ENCODE measurements at regions not wholly inside any gene's neighbourhood (a gene's known extent, or its start where the extent isn't known, plus 50 kb on each side); places are given as distances from the start of the nearest gene placed in this dataset.
"Not testable (repeated sequence)": the region's sequence is repeated elsewhere in the genome, so short reads cannot be mapped to it uniquely, and the experiment has no call there.

DNA sequence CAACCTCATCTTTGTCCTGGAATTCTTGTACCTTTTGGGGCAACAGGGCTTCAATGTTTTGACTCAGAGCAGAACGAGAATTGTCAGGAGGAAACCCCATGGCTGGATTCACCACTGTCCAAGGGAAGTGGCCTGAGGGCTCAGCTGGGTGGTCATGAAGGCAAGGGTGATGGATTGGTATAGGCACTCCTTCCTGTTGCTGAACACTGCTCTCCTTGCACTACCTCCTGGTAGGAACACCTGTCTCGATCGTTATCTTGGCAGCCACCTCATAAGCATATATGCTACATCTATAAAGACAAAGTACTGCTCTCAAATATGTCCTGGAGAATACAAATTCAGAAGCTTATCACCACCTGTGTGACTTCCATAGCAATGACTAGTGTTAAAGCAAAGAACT is 79.8 kb downstream of the CCNG2 start:
- TF ChIP-seq, protein P1, sequence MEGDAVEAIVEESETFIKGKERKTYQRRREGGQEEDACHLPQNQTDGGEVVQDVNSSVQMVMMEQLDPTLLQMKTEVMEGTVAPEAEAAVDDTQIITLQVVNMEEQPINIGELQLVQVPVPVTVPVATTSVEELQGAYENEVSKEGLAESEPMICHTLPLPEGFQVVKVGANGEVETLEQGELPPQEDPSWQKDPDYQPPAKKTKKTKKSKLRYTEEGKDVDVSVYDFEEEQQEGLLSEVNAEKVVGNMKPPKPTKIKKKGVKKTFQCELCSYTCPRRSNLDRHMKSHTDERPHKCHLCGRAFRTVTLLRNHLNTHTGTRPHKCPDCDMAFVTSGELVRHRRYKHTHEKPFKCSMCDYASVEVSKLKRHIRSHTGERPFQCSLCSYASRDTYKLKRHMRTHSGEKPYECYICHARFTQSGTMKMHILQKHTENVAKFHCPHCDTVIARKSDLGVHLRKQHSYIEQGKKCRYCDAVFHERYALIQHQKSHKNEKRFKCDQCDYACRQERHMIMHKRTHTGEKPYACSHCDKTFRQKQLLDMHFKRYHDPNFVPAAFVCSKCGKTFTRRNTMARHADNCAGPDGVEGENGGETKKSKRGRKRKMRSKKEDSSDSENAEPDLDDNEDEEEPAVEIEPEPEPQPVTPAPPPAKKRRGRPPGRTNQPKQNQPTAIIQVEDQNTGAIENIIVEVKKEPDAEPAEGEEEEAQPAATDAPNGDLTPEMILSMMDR (IDR thresholded peaks at IDR 0.05; ENCODE audit: borderline replicate concordance, insufficient read depth, low read depth, low read length): no peak
- H3K4me3 ChIP-seq (ENCODE audit: low read depth, low read length): no peak overlapping the region

DNA sequence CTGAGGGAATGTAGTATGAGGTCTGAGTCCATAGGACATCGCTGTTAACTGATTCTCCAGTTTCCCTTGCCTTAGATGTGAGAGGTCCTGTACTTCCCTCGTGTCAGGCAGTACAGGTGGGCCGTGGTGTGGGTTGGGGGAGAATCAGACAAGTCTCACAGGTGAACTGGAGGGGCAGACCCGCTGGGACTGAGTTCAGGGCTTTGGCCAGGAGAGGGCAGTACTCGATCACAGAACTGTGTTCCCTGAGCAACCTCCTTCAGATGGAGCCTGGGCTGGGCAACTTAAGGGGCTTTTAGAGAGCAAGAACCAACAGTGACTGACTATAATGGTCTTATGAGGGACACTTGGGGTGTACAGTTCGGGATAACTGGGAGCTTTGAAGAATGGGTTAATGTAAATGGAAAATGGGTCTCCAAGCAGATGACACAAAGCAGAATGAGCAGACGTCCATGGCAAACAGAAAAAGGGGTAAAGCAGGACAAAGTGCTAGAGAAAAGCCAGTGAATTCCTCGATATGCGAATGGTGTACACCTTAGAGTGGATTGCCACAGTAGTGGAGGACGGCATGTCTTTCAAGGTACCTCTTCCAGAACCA is 83.6 kb downstream of the CCNG2 start:
- TF ChIP-seq, protein P1 (IDR thresholded peaks at IDR 0.05; ENCODE audit: borderline replicate concordance, insufficient read depth, low read depth, low read length): peak; percentile 84
- no peak overlapping the region for H3K4me3 ChIP-seq (ENCODE audit: low read depth, low read length)

DNA sequence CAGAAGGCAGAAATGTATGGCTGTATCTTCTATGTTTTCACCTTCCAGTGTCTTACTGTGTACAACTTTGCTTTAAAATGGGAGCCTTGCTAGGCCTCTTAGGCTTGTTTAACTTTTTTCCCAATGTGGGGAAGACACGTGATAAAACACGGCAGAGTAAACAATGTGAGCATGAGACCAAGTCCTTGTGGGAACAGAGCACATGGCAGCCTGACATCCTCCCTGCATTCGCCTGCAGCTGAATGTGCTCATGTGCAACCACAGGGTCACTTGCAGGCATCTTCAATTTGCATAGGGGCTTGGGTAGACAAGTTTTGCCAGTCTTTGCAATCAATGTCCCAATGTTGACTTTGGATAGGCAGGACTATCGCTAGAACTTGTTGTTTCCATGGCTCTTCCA is 91.8 kb downstream of the CCNG2 start:
- no peak overlapping the region for H3K4me3 ChIP-seq (ENCODE audit: low read depth, low read length)
- TF ChIP-seq, protein P1 (IDR thresholded peaks at IDR 0.05; ENCODE audit: borderline replicate concordance, insufficient read depth, low read depth, low read length): no peak

DNA sequence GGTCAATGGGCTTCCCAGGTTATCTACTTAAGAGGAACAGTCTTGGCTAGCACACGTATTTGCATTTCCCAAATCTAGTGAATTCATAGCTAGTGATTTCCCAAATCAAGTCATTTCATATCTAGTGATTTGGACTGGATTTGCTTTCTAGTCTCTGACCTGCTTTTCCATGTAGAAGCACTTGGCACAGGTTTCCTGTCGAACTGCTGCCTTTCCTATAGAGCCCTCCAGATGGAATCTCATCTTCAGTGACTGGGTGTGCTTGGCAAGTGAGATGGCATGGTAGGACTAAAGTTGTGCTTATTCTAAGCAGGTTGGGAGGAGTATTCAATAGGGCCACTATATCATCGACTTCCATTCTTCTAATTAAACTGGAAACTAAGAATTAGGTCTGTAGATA is 94.7 kb downstream of the CCNG2 start:
- TF ChIP-seq, protein P1 (IDR thresholded peaks at IDR 0.05; ENCODE audit: borderline replicate concordance, insufficient read depth, low read depth, low read length): no peak

DNA sequence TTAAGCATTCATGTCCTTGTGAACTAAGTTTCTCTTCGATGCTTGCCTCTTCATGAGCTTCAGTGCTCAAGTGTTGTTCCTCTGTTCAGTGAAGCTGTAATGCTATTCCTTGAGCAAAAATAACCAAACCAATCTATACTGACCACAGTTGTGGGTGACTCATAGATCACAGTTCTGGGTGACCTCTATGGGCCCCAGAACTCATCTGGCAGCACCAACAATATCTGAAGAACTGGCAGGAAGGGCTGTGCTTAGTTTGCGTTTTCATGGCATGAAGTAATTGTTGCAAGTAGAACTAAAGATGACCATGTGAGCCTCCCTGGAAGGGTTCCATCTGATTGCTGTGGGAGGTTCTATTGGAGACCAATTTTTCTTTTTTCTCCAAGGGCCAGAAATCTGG is 106.2 kb downstream of the CCNG2 start:
- TF ChIP-seq, protein P1 (IDR thresholded peaks at IDR 0.05; ENCODE audit: borderline replicate concordance, insufficient read depth, low read depth, low read length): no peak
- no peak overlapping the region for H3K4me3 ChIP-seq (ENCODE audit: low read depth, low read length)

More for the DNA sequence above, 94.7 kb downstream of the CCNG2 start:
- H3K4me3 ChIP-seq (ENCODE audit: low read depth, low read length): no peak overlapping the region

DNA sequence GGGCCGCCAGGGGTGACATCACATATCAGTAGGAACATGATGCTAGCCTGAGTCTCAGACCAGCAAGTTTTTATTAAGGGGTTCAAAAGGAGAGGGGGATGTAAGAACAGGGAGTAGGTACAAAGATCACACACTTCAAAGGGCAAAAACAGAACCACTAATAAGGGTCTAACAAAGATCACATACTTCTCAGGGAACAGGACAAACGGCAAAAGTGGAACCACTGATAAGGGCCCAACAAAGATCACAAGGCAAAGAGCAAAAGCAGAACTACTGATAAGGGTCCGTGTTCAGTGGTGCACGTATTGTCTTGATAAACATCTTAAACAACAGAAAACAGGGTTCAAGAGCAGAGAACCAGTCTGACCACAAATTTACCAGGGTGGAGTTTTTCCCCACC is 107.0 kb downstream of the CCNG2 start:
- H3K4me3 ChIP-seq (ENCODE audit: low read depth, low read length): not testable (repeated sequence)

DNA sequence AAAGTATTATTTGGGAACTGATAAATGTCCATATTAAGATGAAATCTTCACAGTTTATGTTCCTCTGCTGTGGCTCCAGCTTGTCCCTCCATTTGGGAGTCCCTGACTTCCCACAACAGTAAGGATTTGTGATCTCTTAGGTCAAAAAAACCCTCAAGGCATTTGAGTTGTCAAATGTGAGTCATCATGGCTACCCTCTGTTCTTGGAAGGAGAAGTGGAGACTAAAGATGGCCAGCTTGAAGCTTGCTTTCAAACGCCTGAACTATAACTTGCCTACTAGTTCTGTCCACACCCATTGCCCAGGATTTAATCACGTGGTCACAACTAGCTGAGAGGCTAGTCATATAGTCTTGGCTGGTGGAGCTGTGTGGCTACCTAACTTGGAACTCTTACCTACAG is 107.8 kb downstream of the CCNG2 start:
- no peak overlapping the region for H3K4me3 ChIP-seq (ENCODE audit: low read depth, low read length)
- TF ChIP-seq, protein P1 (IDR thresholded peaks at IDR 0.05; ENCODE audit: borderline replicate concordance, insufficient read depth, low read depth, low read length): no peak

DNA sequence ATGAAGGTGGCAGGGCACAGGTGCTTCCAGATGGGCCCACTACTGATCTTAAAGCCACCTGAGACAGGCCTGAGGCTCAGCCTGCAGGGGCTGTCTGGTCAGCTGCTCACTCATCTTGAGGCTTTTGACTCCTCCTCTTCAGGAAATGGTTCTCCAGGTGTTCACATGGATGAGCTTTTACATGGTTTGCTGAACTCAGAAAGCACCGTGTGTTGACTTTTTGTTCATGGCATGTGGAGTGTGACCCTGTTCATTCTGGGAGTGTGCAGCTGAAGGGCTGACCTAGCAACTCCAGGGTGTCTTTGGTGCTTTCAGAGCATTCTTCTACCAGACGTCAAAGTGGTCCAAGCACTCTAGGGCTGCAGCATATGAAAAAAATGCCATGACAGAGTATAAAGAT is 111.1 kb downstream of the CCNG2 start:
- H3K4me3 ChIP-seq (ENCODE audit: low read depth, low read length): no peak overlapping the region
- TF ChIP-seq, protein P1 (IDR thresholded peaks at IDR 0.05; ENCODE audit: borderline replicate concordance, insufficient read depth, low read depth, low read length): no peak
